Gastrocnemius medialis (tissue), 4 donors: ENCODE measurements at regions not wholly inside any gene's neighbourhood (a gene's known extent, or its start where the extent isn't known, plus 50 kb on each side); places are given as distances from the start of the nearest gene placed in this dataset.

Experiments
- CTCF ChIP-seq, 5 experiments: fragments of 450-650 bp in 3 of 5; fragments of 200-600 bp in 2 of 5; sonication (generic) in 2 of 5; IDR thresholded peaks in 4 of 5; conservative IDR thresholded peaks in 1 of 5; 1 replicate in 4 of 5; 2 replicates in 1 of 5; pipeline ENCODE4 v1.5.1; 2016 to 2019; ENCODE audit warnings: antibody characterized with exemption in 5 of 5, mild to moderate bottlenecking in 3 of 5, moderate library complexity in 3 of 5
- POLR2A ChIP-seq, 2 donors: fragments of 450-650 bp; IDR thresholded peaks; one replicate each; pipeline ENCODE4 v1.6.1; 2017; ENCODE audit warnings: antibody characterized with exemption in 2 of 2, mild to moderate bottlenecking in 2 of 2, moderate library complexity in 2 of 2

- no peak for TF ChIP-seq CTCF (IDR thresholded peaks at IDR 0.05 in 4 of 5, conservative IDR thresholded peaks at IDR 0.05 in 1 of 5)
- TF ChIP-seq POLR2A (IDR thresholded peaks at IDR 0.05): no peak
These were observed 582.6 kb downstream of the MRPL39 start for GRCh38 chr21:25024639-25025038.
